ENCODE measurements at regions not wholly inside any gene's neighbourhood (a gene's known extent, or its start where the extent isn't known, plus 50 kb on each side); places are given as distances from the start of the nearest gene placed in this dataset.

DNA sequence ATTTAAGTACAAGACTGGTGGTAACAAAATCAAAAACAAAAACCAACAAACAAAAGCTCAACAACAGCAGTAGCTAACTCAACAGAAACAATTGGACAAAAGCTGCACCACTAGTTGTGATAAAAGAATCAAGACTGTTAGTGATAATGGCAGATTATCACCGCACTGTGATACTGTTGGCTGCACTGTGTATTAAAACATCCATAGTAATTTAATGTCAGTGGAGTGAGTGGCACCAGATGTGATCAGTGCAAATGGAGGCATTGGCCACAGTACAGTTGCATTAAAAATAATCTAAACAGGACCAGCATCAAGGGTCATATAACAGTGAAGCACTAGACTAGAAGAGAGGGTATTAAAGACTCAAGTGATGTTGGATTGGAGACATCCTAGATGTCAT is 1341.3 kb downstream of the MRPL39 start:
- no peak overlapping the region for H3K4me2 ChIP-seq (ENCODE audit: insufficient read depth, low read length)
- no peaks in the 10 kb centered on the region for H3K9me3 ChIP-seq (ENCODE audit: insufficient read depth, low read length, severe bottlenecking)
- no peak overlapping the region for H2AFZ ChIP-seq (ENCODE audit: low read depth, low read length)
- DNase-seq (no peak), ATAC-seq (ENCODE audit: insufficient read depth, low read depth) (no peak)
- no peaks in the 10 kb centered on the region for H3K79me2 ChIP-seq (ENCODE audit: insufficient read depth, low read length)
- no peak overlapping the region for H3K4me3 ChIP-seq (ENCODE audit: low read depth in 1 of 2, low read length in 2 of 2)
- no peaks in the 10 kb centered on the region for H3K27me3 ChIP-seq (ENCODE audit: insufficient read depth, low read length, poor library complexity)
- H3K4me1 ChIP-seq (ENCODE audit: insufficient read depth, low read length) = no peaks in the 10 kb centered on the region
- no peak overlapping the region for H3K27ac ChIP-seq (ENCODE audit: low read length)
- H3K9ac ChIP-seq (ENCODE audit: low read depth, low read length) = no peak overlapping the region
- H4K20me1 ChIP-seq (ENCODE audit: insufficient read depth, low read length) = no peaks in the 10 kb centered on the region
- no peaks in the 10 kb centered on the region for H3K36me3 ChIP-seq (ENCODE audit: insufficient read depth, low read length)
- TF ChIP-seq EZH2 (IDR thresholded peaks at IDR 0.05; ENCODE audit: borderline replicate concordance, low read depth, low read length, severe bottlenecking) = no peak
- TF ChIP-seq, protein P1, sequence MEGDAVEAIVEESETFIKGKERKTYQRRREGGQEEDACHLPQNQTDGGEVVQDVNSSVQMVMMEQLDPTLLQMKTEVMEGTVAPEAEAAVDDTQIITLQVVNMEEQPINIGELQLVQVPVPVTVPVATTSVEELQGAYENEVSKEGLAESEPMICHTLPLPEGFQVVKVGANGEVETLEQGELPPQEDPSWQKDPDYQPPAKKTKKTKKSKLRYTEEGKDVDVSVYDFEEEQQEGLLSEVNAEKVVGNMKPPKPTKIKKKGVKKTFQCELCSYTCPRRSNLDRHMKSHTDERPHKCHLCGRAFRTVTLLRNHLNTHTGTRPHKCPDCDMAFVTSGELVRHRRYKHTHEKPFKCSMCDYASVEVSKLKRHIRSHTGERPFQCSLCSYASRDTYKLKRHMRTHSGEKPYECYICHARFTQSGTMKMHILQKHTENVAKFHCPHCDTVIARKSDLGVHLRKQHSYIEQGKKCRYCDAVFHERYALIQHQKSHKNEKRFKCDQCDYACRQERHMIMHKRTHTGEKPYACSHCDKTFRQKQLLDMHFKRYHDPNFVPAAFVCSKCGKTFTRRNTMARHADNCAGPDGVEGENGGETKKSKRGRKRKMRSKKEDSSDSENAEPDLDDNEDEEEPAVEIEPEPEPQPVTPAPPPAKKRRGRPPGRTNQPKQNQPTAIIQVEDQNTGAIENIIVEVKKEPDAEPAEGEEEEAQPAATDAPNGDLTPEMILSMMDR (IDR thresholded peaks at IDR 0.05; ENCODE audit: borderline replicate concordance, extremely low read depth, low read length, poor library complexity, severe bottlenecking) = no peak

DNA sequence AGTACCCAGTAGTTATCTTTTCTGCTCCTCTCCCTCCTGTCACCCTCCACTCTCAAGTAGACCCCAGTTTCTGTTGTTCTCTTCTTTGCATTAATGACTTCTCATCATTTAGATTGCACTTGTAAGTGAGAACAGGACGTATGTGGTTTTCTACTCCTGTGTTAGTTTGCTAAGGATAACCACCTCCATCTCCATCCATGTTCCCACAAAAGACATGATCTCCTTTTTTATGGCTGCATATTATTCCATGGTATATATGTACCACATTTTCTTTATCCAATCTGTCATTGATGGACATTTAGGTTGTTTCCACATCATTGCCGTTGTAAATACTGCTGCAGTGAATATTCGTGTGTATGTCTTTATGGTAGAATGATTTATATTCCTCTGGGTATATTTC is 1346.5 kb downstream of the MRPL39 start:
- ATAC-seq (ENCODE audit: insufficient read depth, low read depth) = no peak
- no peak for TF ChIP-seq EZH2 (IDR thresholded peaks at IDR 0.05; ENCODE audit: borderline replicate concordance, low read depth, low read length, severe bottlenecking)
- TF ChIP-seq, protein P1 (IDR thresholded peaks at IDR 0.05; ENCODE audit: borderline replicate concordance, extremely low read depth, low read length, poor library complexity, severe bottlenecking) = no peak

DNA sequence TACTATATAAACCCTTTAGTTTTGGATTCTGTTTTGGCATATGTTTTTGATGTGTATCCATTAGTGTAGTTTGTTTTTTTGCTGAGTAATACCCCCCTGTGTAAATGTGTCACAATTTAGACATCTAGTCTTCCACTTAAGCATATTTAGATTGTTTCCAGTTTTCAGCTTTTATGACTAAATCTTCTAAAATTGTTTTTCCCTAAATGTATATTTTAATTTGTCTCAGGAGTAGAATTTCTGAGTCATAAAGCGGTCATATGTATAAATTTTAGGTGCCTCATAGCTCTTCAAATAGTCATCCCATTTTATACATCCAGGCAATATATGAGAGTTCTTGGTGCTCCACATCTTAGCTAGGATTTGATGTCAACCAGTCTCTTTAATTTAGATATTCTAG is 1348.0 kb downstream of the MRPL39 start:
- no peaks in the 10 kb centered on the region for H3K36me3 ChIP-seq (ENCODE audit: insufficient read depth, low read length)
- H3K4me3 ChIP-seq (ENCODE audit: low read depth in 1 of 2, low read length in 2 of 2) = no peak overlapping the region
- no peaks in the 10 kb centered on the region for H3K9me3 ChIP-seq (ENCODE audit: insufficient read depth, low read length, severe bottlenecking)
- no peak overlapping the region for H3K4me2 ChIP-seq (ENCODE audit: insufficient read depth, low read length)
- no peak overlapping the region for H2AFZ ChIP-seq (ENCODE audit: low read depth, low read length)
- H3K27me3 ChIP-seq (ENCODE audit: insufficient read depth, low read length, poor library complexity) = no peaks in the 10 kb centered on the region
- H3K27ac ChIP-seq (ENCODE audit: low read length) = no peak overlapping the region
- no peak for ATAC-seq (ENCODE audit: insufficient read depth, low read depth)
- TF ChIP-seq EZH2 (IDR thresholded peaks at IDR 0.05; ENCODE audit: borderline replicate concordance, low read depth, low read length, severe bottlenecking) = no peak
- TF ChIP-seq, protein P1 (IDR thresholded peaks at IDR 0.05; ENCODE audit: borderline replicate concordance, extremely low read depth, low read length, poor library complexity, severe bottlenecking) = no peak
- no peaks in the 10 kb centered on the region for H3K4me1 ChIP-seq (ENCODE audit: insufficient read depth, low read length)
- H3K9ac ChIP-seq (ENCODE audit: low read depth, low read length) = no peak overlapping the region
- no peaks in the 10 kb centered on the region for H4K20me1 ChIP-seq (ENCODE audit: insufficient read depth, low read length)
- no peaks in the 10 kb centered on the region for H3K79me2 ChIP-seq (ENCODE audit: insufficient read depth, low read length)
- no peak for DNase-seq

More for the DNA sequence above, 1346.5 kb downstream of the MRPL39 start:
- Histone ChIP-seq H3K36me3 (ENCODE audit: insufficient read depth, low read length) (no peaks in the 10 kb centered on the region), H3K27ac (ENCODE audit: low read length) (no peak overlapping the region), H3K9ac (ENCODE audit: low read depth, low read length) (no peak overlapping the region), H3K4me2 (ENCODE audit: insufficient read depth, low read length) (no peak overlapping the region), H3K27me3 (ENCODE audit: insufficient read depth, low read length, poor library complexity) (no peaks in the 10 kb centered on the region), H3K4me3 (ENCODE audit: low read depth in 1 of 2, low read length in 2 of 2) (no peak overlapping the region), H3K9me3 (ENCODE audit: insufficient read depth, low read length, severe bottlenecking) (no peaks in the 10 kb centered on the region), H3K79me2 (ENCODE audit: insufficient read depth, low read length) (no peaks in the 10 kb centered on the region), H4K20me1 (ENCODE audit: insufficient read depth, low read length) (no peaks in the 10 kb centered on the region), H3K4me1 (ENCODE audit: insufficient read depth, low read length) (no peaks in the 10 kb centered on the region), H2AFZ (ENCODE audit: low read depth, low read length) (no peak overlapping the region)
- DNase-seq = no peak

DNA sequence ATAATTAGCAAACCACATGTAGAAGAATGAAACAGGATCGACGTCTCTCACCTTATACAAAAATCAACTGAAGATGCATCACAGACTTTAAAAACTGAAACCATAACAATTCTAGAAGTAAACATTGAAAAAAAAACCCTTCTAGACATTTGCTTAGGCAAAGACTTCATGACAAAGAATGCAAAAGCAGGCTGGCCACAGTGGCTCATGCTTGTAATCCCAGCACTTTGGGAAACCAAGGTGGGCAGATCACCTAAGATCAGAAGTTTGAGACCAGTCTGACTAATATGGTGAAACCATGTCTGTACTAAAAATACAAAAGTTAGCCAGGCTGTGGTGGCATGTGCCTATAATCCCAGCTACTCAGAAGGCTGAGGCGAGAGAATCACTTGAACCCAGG is 1351.7 kb downstream of the MRPL39 start:
- Histone ChIP-seq H3K79me2 (ENCODE audit: insufficient read depth, low read length) (no peaks in the 10 kb centered on the region), H3K9me3 (ENCODE audit: insufficient read depth, low read length, severe bottlenecking) (no peaks in the 10 kb centered on the region), H3K36me3 (ENCODE audit: insufficient read depth, low read length) (no peaks in the 10 kb centered on the region), H3K27ac (ENCODE audit: low read length) (no peak overlapping the region), H4K20me1 (ENCODE audit: insufficient read depth, low read length) (no peaks in the 10 kb centered on the region), H3K9ac (ENCODE audit: low read depth, low read length) (no peak overlapping the region), H3K4me3 (ENCODE audit: low read depth in 1 of 2, low read length in 2 of 2) (no peak overlapping the region), H3K4me1 (ENCODE audit: insufficient read depth, low read length) (no peaks in the 10 kb centered on the region), H3K4me2 (ENCODE audit: insufficient read depth, low read length) (no peak overlapping the region), H3K27me3 (ENCODE audit: insufficient read depth, low read length, poor library complexity) (no peaks in the 10 kb centered on the region), H2AFZ (ENCODE audit: low read depth, low read length) (no peak overlapping the region)
- no peak for ATAC-seq (ENCODE audit: insufficient read depth, low read depth)
- DNase-seq = no peak
- TF ChIP-seq EZH2 (IDR thresholded peaks at IDR 0.05; ENCODE audit: borderline replicate concordance, low read depth, low read length, severe bottlenecking) = no peak
- TF ChIP-seq, protein P1 (IDR thresholded peaks at IDR 0.05; ENCODE audit: borderline replicate concordance, extremely low read depth, low read length, poor library complexity, severe bottlenecking) = no peak

Measured in DND-41 (cell line).